B cell (primary cell): ENCODE measurements at regions not wholly inside any gene's neighbourhood (a gene's known extent, or its start where the extent isn't known, plus 50 kb on each side); places are given as distances from the start of the nearest gene placed in this dataset. TPM values are rescaled to one million over a fixed set of nuclear protein-coding genes. Genes with fewer than 3 reads are reported as not detected.

Experiments
- ATAC-seq: fragments of 200-7000 bp; cut with Tn5 transposase; one replicate; pipeline ENCODE4 v1.10.0; 2021; ENCODE audit warnings: low read depth, mild to moderate bottlenecking, moderate number of reproducible peaks, moderate library complexity
- CTCF ChIA-PET: fragments of 350-600 bp; sonication (Branson Sonifier 250); formaldehyde crosslinking; loops from one replicate; lab custom pipeline; 2021; ENCODE audit warnings: antibody characterized with exemption, inconsistent platforms; lab: Charles Lee
- POLR2A ChIA-PET: fragments of 350-600 bp; sonication (Branson Sonifier 250); formaldehyde crosslinking; loops from one replicate; lab custom pipeline; 2021; ENCODE audit warnings: antibody characterized with exemption; lab: Charles Lee
- DNase-seq: peaks from one replicate; pipeline ENCODE4 v3.0.0; 2013
- H2AFZ ChIP-seq: 2 replicates; pipeline ENCODE4 v1.6.1; 2012; ENCODE audit warnings: mild to moderate bottlenecking, low read depth, low read length; ENCODE audit not compliant: insufficient read depth, poor library complexity, severe bottlenecking
- H3K27ac ChIP-seq, 2 donors: 1 replicate in 1 of 2; 2 replicates in 1 of 2; pipeline ENCODE4 v1.5.1; 2012 to 2013; ENCODE audit warnings: low read length in 2 of 2, mild to moderate bottlenecking in 2 of 2, moderate library complexity in 1 of 2
- H3K27me3 ChIP-seq, 4 experiments: fragments of 200-600 bp in 1 of 4; sonication (generic) in 1 of 4; replicated peaks in 1 of 4; 1 replicate in 2 of 4; 2 replicates in 2 of 4; pipeline versions ENCODE4 v1.6.1 to v1.7.0; 2013 to 2016; ENCODE audit warnings: low read length in 3 of 4, mild to moderate bottlenecking in 2 of 4, mixed read lengths in 1 of 4, moderate library complexity in 1 of 4; ENCODE audit not compliant: insufficient read depth in 4 of 4, control insufficient read depth in 3 of 4; ENCODE audit errors: control extremely low read depth in 1 of 4
- H3K36me3 ChIP-seq, 2 experiments: replicated peaks in 1 of 2; 1 replicate in 1 of 2; 2 replicates in 1 of 2; pipeline versions ENCODE4 v1.6.1 to v1.7.1; 2013; ENCODE audit warnings: low read length in 1 of 2; ENCODE audit not compliant: insufficient read depth in 2 of 2, control insufficient read depth in 1 of 2; ENCODE audit errors: control extremely low read depth in 1 of 2, extremely low read depth in 1 of 2
- H3K4me1 ChIP-seq, 2 donors: fragments of 200-600 bp in 1 of 2; sonication (generic) in 1 of 2; 1 replicate in 1 of 2; 2 replicates in 1 of 2; pipeline versions ENCODE4 v1.5.1 to v1.6.1; 2013 to 2017; ENCODE audit warnings: low read length in 2 of 2; ENCODE audit not compliant: control insufficient read depth in 2 of 2, insufficient read depth in 2 of 2
- H3K4me2 ChIP-seq: replicated peaks from 2 replicates; pipeline ENCODE3; 2012; ENCODE audit warnings: mild to moderate bottlenecking, low read depth, low read length; ENCODE audit not compliant: poor library complexity, severe bottlenecking
- H3K4me3 ChIP-seq, 5 experiments: fragments of 200-600 bp in 1 of 5; sonication (generic) in 1 of 5; 1 replicate in 3 of 5; 2 replicates in 2 of 5; pipeline versions ENCODE4 v1.5.1 to v1.7.0; 2011 to 2016; ENCODE audit warnings: low read length in 4 of 5, mild to moderate bottlenecking in 4 of 5, low read depth in 2 of 5, control low read depth in 1 of 5, moderate library complexity in 1 of 5; ENCODE audit not compliant: insufficient read depth in 1 of 5; ENCODE audit errors: control extremely low read depth in 1 of 5, extremely low read depth in 1 of 5
- H3K79me2 ChIP-seq: fragments of 200-600 bp; sonication (generic); one replicate; pipeline ENCODE4 v1.6.0; 2016; ENCODE audit warnings: low read length; ENCODE audit not compliant: control insufficient read depth, insufficient read depth
- H3K9ac ChIP-seq: fragments of 200-600 bp; sonication (generic); 2 replicates; pipeline ENCODE4 v1.6.1; 2017; ENCODE audit warnings: mild to moderate bottlenecking, low read length, moderate library complexity
- H3K9me3 ChIP-seq, 3 donors: one replicate each; pipeline versions ENCODE4 v1.6.1 to v1.7.1; 2013; ENCODE audit warnings: low read length in 2 of 3; ENCODE audit not compliant: control insufficient read depth in 2 of 3, insufficient read depth in 1 of 3; ENCODE audit errors: control extremely low read depth in 1 of 3
- H4K20me1 ChIP-seq: 2 replicates; pipeline ENCODE4 v1.6.0; 2012; ENCODE audit warnings: mild to moderate bottlenecking, low read length; ENCODE audit not compliant: insufficient read depth, control insufficient read depth, poor library complexity, severe bottlenecking
- H3K27ac Mint-ChIP-seq: one replicate; pipeline ENCODE4 v1.8.0; 2021; ENCODE audit warnings: mixed read lengths
- H3K27me3 Mint-ChIP-seq: one replicate; pipeline ENCODE4 v1.8.0; 2021; ENCODE audit warnings: mixed read lengths
- H3K4me1 Mint-ChIP-seq: one replicate; pipeline ENCODE4 v1.8.0; 2021; ENCODE audit warnings: mixed read lengths
- H3K4me3 Mint-ChIP-seq: one replicate; pipeline ENCODE4 v1.8.0; 2021; ENCODE audit warnings: mixed read lengths
- H3K9me3 Mint-ChIP-seq: one replicate; pipeline ENCODE4 v1.8.0; 2022; ENCODE audit warnings: mixed read lengths; ENCODE audit not compliant: insufficient read depth
- EZH2 ChIP-seq: IDR thresholded peaks from 2 replicates; pipeline ENCODE4 v1.6.1; 2012; ENCODE audit warnings: borderline replicate concordance, low read depth, mild to moderate bottlenecking, moderate library complexity, low read length; ENCODE audit not compliant: insufficient read depth, poor library complexity, severe bottlenecking
- WGBS: methylation state at CpG from one replicate; pipeline ENCODE4 v1.1.5; 2013; ENCODE audit warnings: missing lambda C conversion rate; ENCODE audit not compliant: insufficient coverage; 5-methylcytosine and 5-hydroxymethylcytosine counted together
- intact Hi-C: fragments of 100-400 bp; cut with micrococcal nuclease; formaldehyde crosslinking; loops from one replicate; pipeline ENCODE4 v1.10.0; 2022
- small RNA-seq: library from RNA; depleted of rRNA; stranded (forward); fragments of <200 nt; gene quantifications from one replicate; pipeline ENCODE3, GENCODE V24; 2012; ENCODE audit warnings: low replicate concordance, low read depth; ENCODE audit not compliant: insufficient read length
- TF ChIP-seq, protein P1 (sequence below): fragments of 200-600 bp; IDR thresholded peaks from one replicate; pipeline ENCODE4 v1.8.0; 2022; ENCODE audit warnings: antibody characterized with exemption, mild to moderate bottlenecking

DNA sequence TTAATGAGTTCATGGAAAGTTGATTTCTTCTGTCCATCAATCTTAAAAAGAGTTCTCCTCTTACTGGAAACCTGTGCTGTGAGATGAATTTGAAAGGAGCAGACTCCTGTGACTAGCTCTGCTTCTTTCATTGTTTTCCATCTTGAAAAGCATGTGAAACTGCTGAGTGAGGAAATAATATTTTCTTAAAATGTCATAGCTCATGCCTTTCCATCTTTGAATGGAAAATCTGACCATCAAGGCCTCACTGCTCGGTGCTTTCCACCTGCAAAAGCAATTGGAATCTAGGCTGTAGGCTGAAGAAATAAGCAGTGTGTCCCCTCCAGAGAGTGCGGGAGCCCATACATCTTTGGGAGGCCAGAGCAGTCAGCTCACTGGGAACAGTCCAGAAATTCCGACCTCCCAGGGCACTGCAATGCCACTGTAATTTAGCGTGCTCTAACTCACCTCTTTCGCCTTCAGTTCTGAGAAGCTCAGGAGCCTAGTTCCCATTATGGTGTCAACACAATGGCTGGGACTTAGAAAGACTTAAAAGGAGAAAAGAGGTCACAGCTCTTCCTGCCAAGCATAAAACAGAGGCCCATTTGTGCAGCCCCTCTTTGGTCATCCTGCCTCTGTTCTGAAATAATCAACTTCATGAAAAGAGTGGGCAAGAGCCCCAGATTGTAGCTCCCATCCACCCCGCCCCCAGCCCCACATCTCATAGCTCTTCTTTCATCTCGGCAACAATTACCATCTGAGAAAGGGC is 50.4 kb upstream of the F3 start:
- intact Hi-C loops = no loop called here
- no peak overlapping the region for H3K27ac Mint-ChIP-seq

More for the DNA sequence above, 50.4 kb upstream of the F3 start:
- TF ChIP-seq, protein P1, sequence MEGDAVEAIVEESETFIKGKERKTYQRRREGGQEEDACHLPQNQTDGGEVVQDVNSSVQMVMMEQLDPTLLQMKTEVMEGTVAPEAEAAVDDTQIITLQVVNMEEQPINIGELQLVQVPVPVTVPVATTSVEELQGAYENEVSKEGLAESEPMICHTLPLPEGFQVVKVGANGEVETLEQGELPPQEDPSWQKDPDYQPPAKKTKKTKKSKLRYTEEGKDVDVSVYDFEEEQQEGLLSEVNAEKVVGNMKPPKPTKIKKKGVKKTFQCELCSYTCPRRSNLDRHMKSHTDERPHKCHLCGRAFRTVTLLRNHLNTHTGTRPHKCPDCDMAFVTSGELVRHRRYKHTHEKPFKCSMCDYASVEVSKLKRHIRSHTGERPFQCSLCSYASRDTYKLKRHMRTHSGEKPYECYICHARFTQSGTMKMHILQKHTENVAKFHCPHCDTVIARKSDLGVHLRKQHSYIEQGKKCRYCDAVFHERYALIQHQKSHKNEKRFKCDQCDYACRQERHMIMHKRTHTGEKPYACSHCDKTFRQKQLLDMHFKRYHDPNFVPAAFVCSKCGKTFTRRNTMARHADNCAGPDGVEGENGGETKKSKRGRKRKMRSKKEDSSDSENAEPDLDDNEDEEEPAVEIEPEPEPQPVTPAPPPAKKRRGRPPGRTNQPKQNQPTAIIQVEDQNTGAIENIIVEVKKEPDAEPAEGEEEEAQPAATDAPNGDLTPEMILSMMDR = no peak
- TF ChIP-seq EZH2 = no peak
- Histone ChIP-seq H3K9me3 (no peaks in the 10 kb centered on the region), H3K79me2 (no peaks in the 10 kb centered on the region), H2AFZ (no peak overlapping the region), H3K36me3 (no peaks in the 10 kb centered on the region), H3K27me3 (no peaks in the 10 kb centered on the region), H4K20me1 (no peaks in the 10 kb centered on the region), H3K27ac (no peak overlapping the region), H3K4me2 (no peak overlapping the region), H3K9ac (no peak overlapping the region), H3K4me3 (no peak overlapping the region), H3K4me1 (no peaks in the 10 kb centered on the region)
- 92% methylated on average over 5 of the region's 7 CpGs for whole genome bisulfite sequencing
- Mint-ChIP-seq H3K4me1 (no peaks in the 10 kb centered on the region), H3K9me3 (no peaks in the 10 kb centered on the region), H3K4me3 (no peak overlapping the region), H3K27me3 (peaks cover 7% of the 10 kb centered on the region)
- POLR2A ChIA-PET = no interaction called here
- ATAC-seq = no peak
- DNase-seq = no peak
- CTCF ChIA-PET = no interaction called here

Small RNA genes in the stretch of these regions (small RNA-seq; reads per million reads assigned to genes)
- gene MIR378G = not detected
